WTC11 (cell line): ENCODE measurements at regions not wholly inside any gene's neighbourhood (a gene's known extent, or its start where the extent isn't known, plus 50 kb on each side); places are given as distances from the start of the nearest gene placed in this dataset.

Experiments used
- ATAC-seq: fragments of 200-7000 bp; cut with Tn5 transposase; 2 replicates; pipeline ENCODE4 v1.10.0; 2021; ENCODE audit warnings: mild to moderate bottlenecking, moderate library complexity
- CTCF ChIA-PET: fragments of 300-600 bp; sonication (Branson Sonifier 250); formaldehyde crosslinking; loops from one replicate; lab custom pipeline; 2021; ENCODE audit warnings: antibody characterized with exemption; lab: Charles Lee
- POLR2A ChIA-PET: fragments of 350-600 bp; sonication (Branson Sonifier 250); formaldehyde crosslinking; loops from one replicate; lab custom pipeline; 2021; ENCODE audit warnings: antibody characterized with exemption; lab: Charles Lee
- DNase-seq: peaks from one replicate; pipeline ENCODE4 v3.0.0; 2021; ENCODE audit warnings: low spot score
- H3K27ac Mint-ChIP-seq: 2 replicates; pipeline ENCODE4 v1.8.0; 2021; ENCODE audit warnings: mixed read lengths
- H3K27me3 Mint-ChIP-seq: 2 replicates; pipeline ENCODE4 v1.8.0; 2021; ENCODE audit warnings: low read depth, mild to moderate bottlenecking, moderate library complexity, mixed read lengths
- H3K36me3 Mint-ChIP-seq: 2 replicates; pipeline ENCODE4 v1.8.0; 2021; ENCODE audit warnings: mixed read lengths
- H3K4me1 Mint-ChIP-seq: 2 replicates; pipeline ENCODE4 v1.8.0; 2022; ENCODE audit warnings: mixed read lengths
- H3K4me3 Mint-ChIP-seq: 2 replicates; pipeline ENCODE4 v1.8.0; 2021; ENCODE audit warnings: mild to moderate bottlenecking, moderate library complexity, mixed read lengths
- H3K9me3 Mint-ChIP-seq: 2 replicates; pipeline ENCODE4 v1.8.0; 2021; ENCODE audit warnings: mixed read lengths
- ATF1 ChIP-seq: sonication (generic); formaldehyde crosslinking; IDR thresholded peaks from 2 replicates; pipeline ENCODE4 v1.8.1; 2023; ENCODE audit warnings: mild to moderate bottlenecking, moderate library complexity, missing genetic modification reagents
- ATF6 ChIP-seq: sonication (generic); formaldehyde crosslinking; IDR thresholded peaks from 2 replicates; pipeline ENCODE4 v1.8.1; 2023; ENCODE audit warnings: mild to moderate bottlenecking, missing genetic modification reagents
- CBFB ChIP-seq: sonication (generic); formaldehyde crosslinking; IDR thresholded peaks from 2 replicates; pipeline ENCODE4 v1.8.1; 2022; ENCODE audit warnings: mild to moderate bottlenecking, low read depth, missing genetic modification reagents
- CDX4 ChIP-seq: fragments of 250-450 bp; sonication (Bioruptor Pico); IDR thresholded peaks from 2 replicates; pipeline ENCODE4 v1.9.0; 2021; ENCODE audit warnings: moderate library complexity, mild to moderate bottlenecking, inconsistent platforms, borderline replicate concordance
- E2F4 ChIP-seq: sonication (generic); formaldehyde crosslinking; IDR thresholded peaks from 2 replicates; pipeline ENCODE4 v1.8.1; 2022; ENCODE audit warnings: low read depth, mild to moderate bottlenecking, moderate library complexity, missing genetic modification reagents, borderline replicate concordance
- EMX1 ChIP-seq: fragments of 250-450 bp; sonication (Bioruptor Pico); IDR thresholded peaks from 2 replicates; pipeline ENCODE4 v1.8.0; 2021; ENCODE audit warnings: mild to moderate bottlenecking
- FOXK1 ChIP-seq: sonication (generic); formaldehyde crosslinking; IDR thresholded peaks from 2 replicates; pipeline ENCODE4 v1.8.0; 2022; ENCODE audit warnings: mild to moderate bottlenecking, moderate library complexity, missing genetic modification reagents
- GRHL2 ChIP-seq: fragments of 250-450 bp; sonication (Bioruptor Pico); IDR thresholded peaks from 2 replicates; pipeline ENCODE4 v1.8.0; 2022; ENCODE audit warnings: mild to moderate bottlenecking, moderate library complexity; ENCODE audit not compliant: insufficient replicate concordance, severe bottlenecking
- GTF2I ChIP-seq: fragments of 250-450 bp; sonication (Bioruptor Pico); conservative IDR thresholded peaks from 2 replicates; pipeline ENCODE4 v1.4.0; 2021; ENCODE audit warnings: mild to moderate bottlenecking
- HMGA2 ChIP-seq: fragments of 250-450 bp; sonication (Bioruptor Pico); IDR thresholded peaks from 2 replicates; pipeline ENCODE4 v1.4.0; 2021; ENCODE audit warnings: mild to moderate bottlenecking, moderate library complexity
- IRF2 ChIP-seq: sonication (generic); formaldehyde crosslinking; IDR thresholded peaks from 2 replicates; pipeline ENCODE4 v1.8.0; 2022; ENCODE audit warnings: low read depth, missing genetic modification reagents, borderline replicate concordance
- MAX ChIP-seq: sonication (generic); formaldehyde crosslinking; IDR thresholded peaks from 2 replicates; pipeline ENCODE4 v1.8.0; 2022; ENCODE audit warnings: mild to moderate bottlenecking, missing genetic modification reagents
- NFE2L1 ChIP-seq: sonication (generic); formaldehyde crosslinking; IDR thresholded peaks from 2 replicates; pipeline ENCODE4 v1.8.1; 2023; ENCODE audit warnings: missing genetic modification reagents
- NR1H2 ChIP-seq: sonication (generic); formaldehyde crosslinking; IDR thresholded peaks from 2 replicates; pipeline ENCODE4 v1.9.0; 2021; ENCODE audit warnings: mild to moderate bottlenecking, moderate library complexity, missing genetic modification reagents
- PRRX2 ChIP-seq: fragments of 250-450 bp; sonication (Bioruptor Pico); IDR thresholded peaks from 2 replicates; pipeline ENCODE4 v1.8.0; 2021; ENCODE audit warnings: mild to moderate bottlenecking
- SMAD3 ChIP-seq: sonication (generic); formaldehyde crosslinking; IDR thresholded peaks from 2 replicates; pipeline ENCODE4 v1.8.0; 2022; ENCODE audit warnings: missing genetic modification reagents, mild to moderate bottlenecking, borderline replicate concordance
- TCF7 ChIP-seq: sonication (generic); formaldehyde crosslinking; IDR thresholded peaks from 2 replicates; pipeline ENCODE4 v1.8.0; 2022; ENCODE audit warnings: mild to moderate bottlenecking, low read depth, missing genetic modification reagents, moderate library complexity
- TEAD4 ChIP-seq: sonication (generic); formaldehyde crosslinking; IDR thresholded peaks from 2 replicates; pipeline ENCODE4 v1.8.0; 2022; ENCODE audit warnings: mild to moderate bottlenecking, missing genetic modification reagents
- ZBTB43 ChIP-seq: sonication (generic); formaldehyde crosslinking; IDR thresholded peaks from 2 replicates; pipeline ENCODE4 v1.8.1; 2023; ENCODE audit warnings: mild to moderate bottlenecking, missing genetic modification reagents
- ZNF121 ChIP-seq: sonication (generic); formaldehyde crosslinking; IDR thresholded peaks from 2 replicates; pipeline ENCODE4 v1.8.0; 2023; ENCODE audit warnings: missing genetic modification reagents
- ZNF138 ChIP-seq: sonication (generic); formaldehyde crosslinking; conservative IDR thresholded peaks from 2 replicates; pipeline ENCODE4 v1.8.1; 2022; ENCODE audit warnings: mild to moderate bottlenecking, moderate library complexity, missing genetic modification reagents
- ZNF219 ChIP-seq: sonication (generic); formaldehyde crosslinking; IDR thresholded peaks from 2 replicates; pipeline ENCODE4 v1.8.0; 2023; ENCODE audit warnings: missing genetic modification reagents, mild to moderate bottlenecking, borderline replicate concordance
- ZNF281 ChIP-seq: sonication (generic); formaldehyde crosslinking; IDR thresholded peaks from 2 replicates; pipeline ENCODE4 v1.8.0; 2023; ENCODE audit warnings: mild to moderate bottlenecking, missing genetic modification reagents
- ZNF416 ChIP-seq: fragments of 250-450 bp; sonication (Bioruptor Pico); IDR thresholded peaks from 2 replicates; pipeline ENCODE4 v1.9.0; 2021; ENCODE audit warnings: mild to moderate bottlenecking, inconsistent platforms
- ZSCAN18 ChIP-seq: fragments of 250-450 bp; sonication (Bioruptor Pico); IDR thresholded peaks from 2 replicates; pipeline ENCODE4 v2.1.2; 2022; ENCODE audit warnings: mild to moderate bottlenecking, moderate library complexity

- Mint-ChIP-seq H3K4me1 (peaks cover 6% of the 10 kb centered on the region), H3K27ac (no peak overlapping the region), H3K27me3 (no peaks in the 10 kb centered on the region), H3K36me3 (no peaks in the 10 kb centered on the region; the same call in 1 of the 2 replicates), H3K4me3 (no peak overlapping the region), H3K9me3 (peaks cover 25% of the 10 kb centered on the region)
- DNase-seq (no peak), ATAC-seq (no peak)
- POLR2A ChIA-PET, result no interaction called here
- CTCF ChIA-PET, result no interaction called here
- no peak for TF ChIP-seq NR1H2 (CRISPR knock-in tag)
- no peak for TF ChIP-seq ZSCAN18 (CRISPR knock-in tag)
- no peak for TF ChIP-seq SMAD3
- TF ChIP-seq CDX4 (CRISPR knock-in tag), result no peak
- no peak for TF ChIP-seq CBFB
- TF ChIP-seq PRRX2 (CRISPR knock-in tag), result no peak
- TF ChIP-seq FOXK1, result no peak
- no peak for TF ChIP-seq ZNF219 (CRISPR knock-in tag)
- no peak for TF ChIP-seq MAX
- no peak for TF ChIP-seq TEAD4
These were observed 406.0 kb upstream of the ZEB2 start for GRCh38 chr2:144925886-144926285.

- H3K4me3 Mint-ChIP-seq, result no peak overlapping the region
- H3K27me3 Mint-ChIP-seq, result no peaks in the 10 kb centered on the region
- no peak for ATAC-seq
- no peak for DNase-seq
- POLR2A ChIA-PET, result no interaction called here
- CTCF ChIA-PET, result no interaction called here
- H3K27ac Mint-ChIP-seq, result no peak overlapping the region
- no peak for TF ChIP-seq GTF2I (CRISPR knock-in tag)
- no peak for TF ChIP-seq ZNF416 (CRISPR knock-in tag)
- TF ChIP-seq ZNF121, result no peak
- no peak for TF ChIP-seq ATF6 (CRISPR knock-in tag)
- TF ChIP-seq GRHL2 (CRISPR knock-in tag), result no peak
- TF ChIP-seq, all 79 proteins: peak for 0
- H3K4me1 Mint-ChIP-seq, result peaks cover 6% of the 10 kb centered on the region
- peaks cover 25% of the 10 kb centered on the region for H3K9me3 Mint-ChIP-seq
- no peaks in the 10 kb centered on the region; the same call in 1 of the 2 replicates for H3K36me3 Mint-ChIP-seq
These were observed 404.9 kb upstream of the ZEB2 start for GRCh38 chr2:144924827-144925226.

- no peak for DNase-seq
- POLR2A ChIA-PET, result no interaction called here
- Mint-ChIP-seq H3K27ac (no peak overlapping the region), H3K9me3 (peaks cover 21% of the 10 kb centered on the region), H3K4me1 (peaks cover 14% of the 10 kb centered on the region), H3K36me3 (no peaks in the 10 kb centered on the region; the same call in 1 of the 2 replicates), H3K4me3 (no peak overlapping the region), H3K27me3 (no peaks in the 10 kb centered on the region)
- CTCF ChIA-PET, result no interaction called here
- ATAC-seq, result no peak
- TF ChIP-seq ZNF281 (CRISPR knock-in tag) (no peak), IRF2 (CRISPR knock-in tag) (no peak), ZNF219 (CRISPR knock-in tag) (no peak), HMGA2 (CRISPR knock-in tag) (no peak), EMX1 (CRISPR knock-in tag) (no peak), ZNF138 (CRISPR knock-in tag) (no peak), ATF1 (CRISPR knock-in tag) (no peak), ZBTB43 (CRISPR knock-in tag) (no peak), TCF7 (CRISPR knock-in tag) (no peak), E2F4 (CRISPR knock-in tag) (no peak), NFE2L1 (no peak)
These were observed 402.6 kb upstream of the ZEB2 start for GRCh38 chr2:144922519-144922918.
